Calu3 (cell line): ENCODE measurements at regions not wholly inside any gene's neighbourhood (a gene's known extent, or its start where the extent isn't known, plus 50 kb on each side); places are given as distances from the start of the nearest gene placed in this dataset.

Experiments
- BruUV-seq: library from RNA; stranded (reverse); fragments of 400-500 nt; replicated peaks from 2 replicates; lab custom pipeline; 2021; lab: Mats Ljungman, UMichigan
- CTCF ChIA-PET: fragments of 300-600 bp; sonication (Branson Sonifier 250); formaldehyde crosslinking; loops from one replicate; lab custom pipeline; 2022; ENCODE audit warnings: antibody characterized with exemption; lab: Charles Lee
- DNase-seq: peaks from one replicate; pipeline ENCODE4 v3.0.0; 2022
- H3K27ac Mint-ChIP-seq: one replicate; pipeline ENCODE4 v1.8.0; 2022; ENCODE audit warnings: mixed read lengths; ENCODE audit not compliant: unreplicated experiment
- H3K27me3 Mint-ChIP-seq: one replicate; pipeline ENCODE4 v1.8.0; 2022; ENCODE audit warnings: mixed read lengths; ENCODE audit not compliant: unreplicated experiment
- H3K36me3 Mint-ChIP-seq: one replicate; pipeline ENCODE4 v1.8.0; 2022; ENCODE audit warnings: mild to moderate bottlenecking, moderate library complexity, mixed read lengths; ENCODE audit not compliant: insufficient read depth, unreplicated experiment
- H3K4me1 Mint-ChIP-seq: one replicate; pipeline ENCODE4 v1.8.0; 2022; ENCODE audit warnings: mild to moderate bottlenecking, low read depth, mixed read lengths; ENCODE audit not compliant: unreplicated experiment
- H3K4me3 Mint-ChIP-seq: one replicate; pipeline ENCODE4 v1.8.0; 2022; ENCODE audit warnings: mild to moderate bottlenecking, low read depth, moderate library complexity, mixed read lengths; ENCODE audit not compliant: unreplicated experiment
- H3K9me3 Mint-ChIP-seq: one replicate; pipeline ENCODE4 v1.8.0; 2022; ENCODE audit warnings: low read depth, mixed read lengths; ENCODE audit not compliant: unreplicated experiment
- CTCF ChIP-seq: fragments of 200-600 bp; IDR thresholded peaks from one replicate; pipeline ENCODE4 v1.8.0; 2022; ENCODE audit warnings: antibody characterized with exemption; ENCODE audit not compliant: unreplicated experiment
- intact Hi-C: fragments of 100-400 bp; cut with micrococcal nuclease; formaldehyde crosslinking; loops from one replicate; pipeline ENCODE4 v1.10.0; 2022; ENCODE audit not compliant: unreplicated experiment

GRCh38 chr12:75820071-75820470, 211.5 kb downstream of the PHLDA1 start:
- Mint-ChIP-seq H3K9me3 (no peaks in the 10 kb centered on the region), H3K4me3 (no peak overlapping the region), H3K27me3 (no peaks in the 10 kb centered on the region), H3K36me3 (no peaks in the 10 kb centered on the region), H3K27ac (no peak overlapping the region), H3K4me1 (peaks cover 35% of the 10 kb centered on the region)
- CTCF ChIA-PET, result interaction anchor here (0.6 to 1.2 kb wide), 2 partner anchors 28 to 211 kb away, joined by 4 read pairs; partner anchors contain the start of gene PHLDA1
- no TSS peak for BruUV-seq
- no peak for TF ChIP-seq CTCF
- intact Hi-C loops, result no loop called here
- no peak for DNase-seq

GRCh38 chr12:75819512-75819911, 212.1 kb downstream of the PHLDA1 start:
- Mint-ChIP-seq H3K27ac (no peak overlapping the region), H3K4me3 (no peak overlapping the region), H3K27me3 (no peaks in the 10 kb centered on the region), H3K36me3 (no peaks in the 10 kb centered on the region), H3K4me1 (peaks cover 40% of the 10 kb centered on the region), H3K9me3 (no peaks in the 10 kb centered on the region)
- no TSS peak for BruUV-seq
- TF ChIP-seq CTCF, result no peak
- intact Hi-C loops, result loop anchor here (5.0 kb wide), 1 partner anchor 257 kb away; no protein-coding TSS in a partner anchor
- DNase-seq, result no peak
- CTCF ChIA-PET, result interaction anchor here (1.2 kb wide), 1 partner anchor 212 kb away, joined by 4 read pairs; the partner anchor contains the start of gene PHLDA1

- no peak overlapping the region for H3K4me3 Mint-ChIP-seq
- intact Hi-C loops, result loop anchor here (5.0 kb wide), 1 partner anchor 257 kb away; no protein-coding TSS in a partner anchor
Observed at GRCh38 chr12:75818863-75819262, 212.7 kb downstream of the PHLDA1 start.

GRCh38 chr12:75816897-75817296, 214.7 kb downstream of the PHLDA1 start:
- no peaks in the 10 kb centered on the region for H3K9me3 Mint-ChIP-seq
- CTCF ChIA-PET, result interaction anchor here (0.6 to 1.6 kb wide), 3 partner anchors 12 to 257 kb away, joined by 3 read pairs; no protein-coding TSS in a partner anchor
- no peaks in the 10 kb centered on the region for H3K36me3 Mint-ChIP-seq
- TF ChIP-seq CTCF, result no peak
- intact Hi-C loops, result loop anchor here (2.0 to 5.0 kb wide), 2 partner anchors 204 to 255 kb away; no protein-coding TSS in a partner anchor
- H3K27ac Mint-ChIP-seq, result no peak overlapping the region
- H3K4me1 Mint-ChIP-seq, result peaks cover 41% of the 10 kb centered on the region
- no peaks in the 10 kb centered on the region for H3K27me3 Mint-ChIP-seq
- no peak overlapping the region for H3K4me3 Mint-ChIP-seq
- no TSS peak for BruUV-seq
- no peak for DNase-seq

More at GRCh38 chr12:75818863-75819262, 212.7 kb downstream of the PHLDA1 start:
- Mint-ChIP-seq H3K27ac (no peak overlapping the region), H3K27me3 (no peaks in the 10 kb centered on the region), H3K36me3 (no peaks in the 10 kb centered on the region), H3K9me3 (no peaks in the 10 kb centered on the region), H3K4me1 (peaks cover 41% of the 10 kb centered on the region)
- no TSS peak for BruUV-seq
- CTCF ChIA-PET, result interaction anchor here (1.2 kb wide), 1 partner anchor 212 kb away, joined by 4 read pairs; the partner anchor contains the start of gene PHLDA1
- DNase-seq, result no peak
- no peak for TF ChIP-seq CTCF
